Astrocyte (in vitro differentiated cells and primary cell): ENCODE measurements at regions not wholly inside any gene's neighbourhood (a gene's known extent, or its start where the extent isn't known, plus 50 kb on each side); places are given as distances from the start of the nearest gene placed in this dataset.

ENCODE experiments used
- DNase-seq: peaks from one replicate; pipeline ENCODE4 v3.0.0-alpha.2; 2010; ENCODE audit warnings: low read depth
- FAIRE-seq: peaks from 2 replicates; lab custom pipeline; 2011; peaks lifted over from hg19 to GRCh38; lab: Jason Lieb, UNC
- H2AFZ ChIP-seq: 2 replicates; pipeline ENCODE4 v1.6.0; 2012; ENCODE audit warnings: low read depth, low read length, inconsistent platforms
- H3K27ac ChIP-seq: 2 replicates; pipeline ENCODE4 v1.5.1; 2011; ENCODE audit warnings: low read depth, low read length, inconsistent platforms
- H3K27me3 ChIP-seq: 2 replicates; pipeline ENCODE4 v1.6.0; 2011; ENCODE audit warnings: low read length, inconsistent platforms; ENCODE audit not compliant: insufficient read depth
- H3K36me3 ChIP-seq: 2 replicates; pipeline ENCODE4 v1.5.1; 2011; ENCODE audit warnings: low read length, inconsistent platforms; ENCODE audit not compliant: insufficient read depth
- H3K4me1 ChIP-seq: 2 replicates; pipeline ENCODE4 v1.5.1; 2011; ENCODE audit warnings: low read length, inconsistent platforms; ENCODE audit not compliant: insufficient read depth
- H3K4me2 ChIP-seq: 2 replicates; pipeline ENCODE4 v1.6.0; 2012; ENCODE audit warnings: low read length, inconsistent platforms
- H3K4me3 ChIP-seq: 2 replicates; pipeline ENCODE4 v1.5.1; 2011; ENCODE audit warnings: low read depth, mild to moderate bottlenecking, low read length, inconsistent platforms; ENCODE audit not compliant: insufficient read depth
- H3K79me2 ChIP-seq: 2 replicates; pipeline ENCODE4 v1.6.0; 2012; ENCODE audit warnings: mild to moderate bottlenecking, low read length, inconsistent platforms; ENCODE audit not compliant: insufficient read depth
- H3K9ac ChIP-seq: 2 replicates; pipeline ENCODE4 v1.6.0; 2012; ENCODE audit warnings: mild to moderate bottlenecking, low read length, inconsistent platforms
- H3K9me3 ChIP-seq: 2 replicates; pipeline ENCODE4 v1.5.1; 2012; ENCODE audit warnings: low read depth, mild to moderate bottlenecking, low read length, inconsistent platforms; ENCODE audit not compliant: insufficient read depth
- H4K20me1 ChIP-seq: 2 replicates; pipeline ENCODE4 v1.6.0; 2012; ENCODE audit warnings: low read length, inconsistent platforms; ENCODE audit not compliant: insufficient read depth
- H3K27ac Mint-ChIP-seq: one replicate; pipeline ENCODE4 v1.8.0; 2021; ENCODE audit warnings: mild to moderate bottlenecking, mixed read lengths; ENCODE audit not compliant: unreplicated experiment
- H3K27me3 Mint-ChIP-seq: one replicate; pipeline ENCODE4 v1.8.0; 2021; ENCODE audit warnings: low read depth, mixed read lengths; ENCODE audit not compliant: unreplicated experiment
- H3K36me3 Mint-ChIP-seq: one replicate; pipeline ENCODE4 v1.8.0; 2021; ENCODE audit warnings: low read depth, mixed read lengths; ENCODE audit not compliant: unreplicated experiment
- H3K4me1 Mint-ChIP-seq: one replicate; pipeline ENCODE4 v1.8.0; 2021; ENCODE audit warnings: low read depth, mixed read lengths; ENCODE audit not compliant: unreplicated experiment
- H3K4me3 Mint-ChIP-seq: one replicate; pipeline ENCODE4 v1.8.0; 2021; ENCODE audit warnings: mild to moderate bottlenecking, moderate library complexity, mixed read lengths; ENCODE audit not compliant: unreplicated experiment
- H3K9me3 Mint-ChIP-seq: one replicate; pipeline ENCODE4 v1.8.0; 2021; ENCODE audit warnings: mild to moderate bottlenecking, mixed read lengths; ENCODE audit not compliant: unreplicated experiment
- EZH2 ChIP-seq: IDR thresholded peaks from 2 replicates; pipeline ENCODE4 v1.6.1; 2012; ENCODE audit warnings: mild to moderate bottlenecking, low read length, inconsistent platforms; ENCODE audit not compliant: insufficient read depth
- TF ChIP-seq, protein P1 (sequence below): IDR thresholded peaks from 2 replicates; pipeline ENCODE4 v1.5.1; 2011; ENCODE audit warnings: low read depth, mild to moderate bottlenecking, inconsistent platforms, low read length, moderate library complexity; ENCODE audit not compliant: insufficient read depth

DNA sequence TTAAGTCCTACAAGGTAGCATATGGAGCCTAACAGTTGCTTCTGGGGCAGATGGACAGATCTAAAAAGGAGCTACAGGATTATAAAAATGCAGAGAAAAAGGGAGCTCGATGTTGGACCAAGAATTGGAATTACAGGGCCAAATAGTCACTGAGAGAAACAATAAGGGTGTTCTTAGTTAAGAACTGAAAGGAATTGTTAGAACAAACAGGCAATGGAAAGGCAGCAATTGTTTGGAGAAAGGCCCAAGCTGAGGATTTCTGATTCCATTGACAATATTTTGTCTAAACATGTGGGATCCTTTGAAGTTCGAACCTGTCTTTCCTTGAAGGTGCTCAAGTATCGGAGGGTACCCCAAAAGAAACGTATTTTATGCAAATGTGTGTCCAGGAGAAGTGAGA, 513.6 kb upstream of the CDH8 start:
- Mint-ChIP-seq H3K36me3 (peaks cover 2% of the 10 kb centered on the region), H3K9me3 (peaks cover 7% of the 10 kb centered on the region), H3K4me1 (no peaks in the 10 kb centered on the region), H3K27me3 (no peaks in the 10 kb centered on the region), H3K4me3 (no peak overlapping the region), H3K27ac (no peak overlapping the region)
- Histone ChIP-seq H3K4me3 (no peak overlapping the region), H3K79me2 (no peaks in the 10 kb centered on the region), H3K27ac (no peak overlapping the region), H2AFZ (no peak overlapping the region), H3K4me1 (no peaks in the 10 kb centered on the region), H3K9ac (no peak overlapping the region), H3K4me2 (no peak overlapping the region), H3K36me3 (no peaks in the 10 kb centered on the region), H3K27me3 (no peaks in the 10 kb centered on the region), H4K20me1 (no peaks in the 10 kb centered on the region), H3K9me3 (peaks cover 3% of the 10 kb centered on the region)
- no peak for DNase-seq
- no peak for TF ChIP-seq EZH2
- FAIRE-seq = no peak

DNA sequence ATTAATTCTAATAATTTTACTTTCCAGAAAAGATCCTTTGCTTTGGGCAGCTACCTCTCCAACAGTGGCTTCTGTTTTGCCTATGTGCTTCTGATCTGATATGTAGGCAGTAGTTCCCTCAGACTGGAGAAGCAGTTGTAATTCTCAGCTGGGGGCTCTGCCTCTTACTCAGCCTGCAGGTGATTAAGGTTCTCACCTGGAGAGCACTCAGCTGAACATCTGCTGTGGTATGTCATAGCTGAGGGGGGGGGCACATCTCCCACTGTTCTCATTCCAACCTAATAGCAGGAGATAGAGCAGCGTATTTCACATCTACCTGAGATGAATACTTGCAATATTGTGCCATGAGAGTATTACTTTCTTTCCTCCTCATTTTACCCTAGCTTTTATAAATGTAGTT, 511.9 kb upstream of the CDH8 start:
- Histone ChIP-seq H3K27me3 (no peaks in the 10 kb centered on the region), H3K36me3 (no peaks in the 10 kb centered on the region), H2AFZ (no peak overlapping the region), H3K27ac (no peak overlapping the region), H3K4me3 (no peak overlapping the region), H3K4me1 (no peaks in the 10 kb centered on the region), H4K20me1 (no peaks in the 10 kb centered on the region), H3K79me2 (no peaks in the 10 kb centered on the region), H3K9ac (no peak overlapping the region), H3K9me3 (peaks cover 3% of the 10 kb centered on the region), H3K4me2 (no peak overlapping the region)
- DNase-seq = no peak
- no peak overlapping the region for H3K4me3 Mint-ChIP-seq
- no peaks in the 10 kb centered on the region for H3K27me3 Mint-ChIP-seq
- peaks cover 3% of the 10 kb centered on the region for H3K9me3 Mint-ChIP-seq
- FAIRE-seq = no peak
- H3K4me1 Mint-ChIP-seq = no peaks in the 10 kb centered on the region
- H3K27ac Mint-ChIP-seq = no peak overlapping the region
- H3K36me3 Mint-ChIP-seq = peaks cover 2% of the 10 kb centered on the region
- no peak for TF ChIP-seq EZH2
- TF ChIP-seq, protein P1, sequence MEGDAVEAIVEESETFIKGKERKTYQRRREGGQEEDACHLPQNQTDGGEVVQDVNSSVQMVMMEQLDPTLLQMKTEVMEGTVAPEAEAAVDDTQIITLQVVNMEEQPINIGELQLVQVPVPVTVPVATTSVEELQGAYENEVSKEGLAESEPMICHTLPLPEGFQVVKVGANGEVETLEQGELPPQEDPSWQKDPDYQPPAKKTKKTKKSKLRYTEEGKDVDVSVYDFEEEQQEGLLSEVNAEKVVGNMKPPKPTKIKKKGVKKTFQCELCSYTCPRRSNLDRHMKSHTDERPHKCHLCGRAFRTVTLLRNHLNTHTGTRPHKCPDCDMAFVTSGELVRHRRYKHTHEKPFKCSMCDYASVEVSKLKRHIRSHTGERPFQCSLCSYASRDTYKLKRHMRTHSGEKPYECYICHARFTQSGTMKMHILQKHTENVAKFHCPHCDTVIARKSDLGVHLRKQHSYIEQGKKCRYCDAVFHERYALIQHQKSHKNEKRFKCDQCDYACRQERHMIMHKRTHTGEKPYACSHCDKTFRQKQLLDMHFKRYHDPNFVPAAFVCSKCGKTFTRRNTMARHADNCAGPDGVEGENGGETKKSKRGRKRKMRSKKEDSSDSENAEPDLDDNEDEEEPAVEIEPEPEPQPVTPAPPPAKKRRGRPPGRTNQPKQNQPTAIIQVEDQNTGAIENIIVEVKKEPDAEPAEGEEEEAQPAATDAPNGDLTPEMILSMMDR = no peak

DNA sequence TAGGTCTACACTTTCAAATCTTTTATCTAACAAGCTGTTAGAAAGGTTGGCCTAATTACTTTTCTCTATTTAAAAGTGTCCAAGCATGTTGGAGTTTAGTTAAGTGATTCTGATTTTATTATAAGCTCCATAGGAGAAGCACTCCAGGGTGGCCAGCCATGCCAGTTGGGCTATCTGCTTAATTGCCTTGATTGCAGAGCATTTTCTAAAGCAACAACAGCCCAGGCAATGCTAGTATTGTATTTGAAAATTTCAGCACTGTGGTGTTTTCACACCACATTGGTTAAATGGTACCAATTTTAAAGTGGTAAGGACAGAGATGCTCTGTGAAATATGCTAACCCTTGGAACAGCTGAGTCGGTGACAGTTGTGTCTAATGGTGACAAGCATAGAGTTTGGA, 510.5 kb upstream of the CDH8 start:
- DNase-seq = no peak
- no peak for FAIRE-seq
- no peaks in the 10 kb centered on the region for H3K4me1 Mint-ChIP-seq
- Histone ChIP-seq H3K79me2 (no peaks in the 10 kb centered on the region), H3K4me3 (no peak overlapping the region), H3K27me3 (no peaks in the 10 kb centered on the region), H3K9me3 (peaks cover 3% of the 10 kb centered on the region), H2AFZ (no peak overlapping the region), H4K20me1 (no peaks in the 10 kb centered on the region), H3K4me1 (no peaks in the 10 kb centered on the region), H3K9ac (no peak overlapping the region), H3K27ac (no peak overlapping the region), H3K36me3 (no peaks in the 10 kb centered on the region), H3K4me2 (no peak overlapping the region)
- H3K27ac Mint-ChIP-seq = no peak overlapping the region
- peaks cover 2% of the 10 kb centered on the region for H3K9me3 Mint-ChIP-seq
- no peak for TF ChIP-seq EZH2
- TF ChIP-seq, protein P1 = no peak
- no peaks in the 10 kb centered on the region for H3K27me3 Mint-ChIP-seq
- H3K36me3 Mint-ChIP-seq = no peaks in the 10 kb centered on the region
- H3K4me3 Mint-ChIP-seq = no peak overlapping the region
